Stimulated activated CD4-positive, alpha-beta T cell treated with anti-CD3 and anti-CD28 coated beads, Interleukin-2, amount 100 ng/mL, for 24 hours (primary cell): ENCODE measurements at regions not wholly inside any gene's neighbourhood (a gene's known extent, or its start where the extent isn't known, plus 50 kb on each side); places are given as distances from the start of the nearest gene placed in this dataset.

Experiments
- DNase-seq, 2 donors: peaks; one replicate each; pipeline ENCODE4 v3.0.0-alpha.2; 2020

GRCh38 chr4:13180701-13181100 is 303.4 kb downstream of the RAB28 start:
- DNase-seq, result no peak

DNA sequence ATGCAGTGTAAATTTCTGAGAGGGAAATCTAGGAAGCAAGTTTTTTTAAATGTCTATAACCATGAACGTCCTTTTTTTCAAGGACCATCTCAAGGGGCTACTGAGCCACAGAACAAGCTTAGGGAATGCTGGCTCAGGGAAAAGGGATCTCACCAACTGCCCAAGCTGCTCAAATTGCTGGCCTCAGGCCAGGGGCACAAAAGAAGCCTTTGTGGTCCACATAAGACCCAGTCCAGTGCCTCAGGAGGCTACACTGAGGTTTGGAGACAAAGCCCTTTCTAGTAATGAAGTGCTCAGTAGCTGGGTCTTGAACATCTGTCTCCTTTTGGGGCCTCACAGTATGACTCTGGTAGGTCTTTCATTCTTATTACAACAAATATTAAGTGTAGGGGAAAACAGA is 305.5 kb downstream of the RAB28 start:
- no peak for DNase-seq

DNA sequence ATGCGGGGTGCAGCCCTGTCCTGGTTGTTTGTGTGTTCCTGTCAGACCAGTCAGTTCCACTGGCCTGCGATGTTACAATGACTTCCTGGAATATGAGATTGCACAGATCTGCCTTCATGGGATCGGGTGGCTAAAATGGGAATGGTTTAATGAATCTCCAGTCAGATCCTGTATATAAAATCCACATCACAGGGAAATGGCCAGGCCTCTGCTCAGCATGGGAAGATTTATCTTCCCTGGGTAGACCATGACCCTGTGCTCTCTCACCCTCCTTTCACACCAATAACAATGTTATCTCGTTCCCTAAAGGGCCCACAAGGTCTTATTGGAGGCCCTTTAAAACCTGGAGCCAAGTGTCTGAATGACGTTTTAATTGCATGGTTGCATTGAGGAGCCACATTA is 307.4 kb downstream of the RAB28 start:
- no peak for DNase-seq

- DNase-seq, result no peak
Measured at GRCh38 chr4:13174926-13175325, 309.2 kb downstream of the RAB28 start.

GRCh38 chr4:13174001-13174400 is 310.1 kb downstream of the RAB28 start:
- no peak for DNase-seq

DNA sequence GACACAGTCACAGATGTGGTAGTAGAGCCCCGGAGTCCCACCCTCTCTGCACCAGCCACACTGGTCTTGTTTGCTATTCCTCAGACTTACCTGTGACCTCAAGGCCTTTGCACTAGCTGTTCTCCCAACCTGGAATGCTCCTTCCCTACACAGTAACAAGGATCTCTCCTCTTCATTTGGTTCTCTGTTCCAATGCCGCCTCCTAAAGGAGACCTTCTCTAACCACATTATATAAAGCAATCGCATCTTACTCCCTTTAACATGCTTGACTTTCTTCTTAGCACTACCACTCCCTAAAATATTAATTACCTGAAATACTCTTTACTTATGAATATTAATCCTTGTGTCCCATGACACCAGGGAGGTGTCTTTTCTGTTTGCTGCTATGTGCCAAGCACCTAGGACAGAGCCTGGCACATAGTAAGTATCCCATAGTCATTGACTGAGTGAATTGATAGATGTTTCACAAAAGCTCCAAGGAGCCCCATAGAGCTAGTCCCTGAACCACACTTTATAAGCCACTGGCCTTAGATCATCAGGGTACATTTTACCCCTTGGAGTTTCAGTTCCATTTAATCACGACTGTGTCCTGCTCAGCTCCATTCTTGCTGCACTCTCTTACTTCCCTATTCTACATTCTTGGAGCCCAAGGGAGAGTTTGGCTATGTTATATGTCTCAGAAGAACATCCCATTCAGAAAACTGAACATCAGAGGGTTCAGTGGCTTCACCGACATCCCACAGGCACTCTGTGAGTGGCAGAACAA is 312.7 kb downstream of the RAB28 start:
- DNase-seq, result no peak

GRCh38 chr4:13169731-13170525 is 314.2 kb downstream of the RAB28 start:
- DNase-seq, result no peak

DNA sequence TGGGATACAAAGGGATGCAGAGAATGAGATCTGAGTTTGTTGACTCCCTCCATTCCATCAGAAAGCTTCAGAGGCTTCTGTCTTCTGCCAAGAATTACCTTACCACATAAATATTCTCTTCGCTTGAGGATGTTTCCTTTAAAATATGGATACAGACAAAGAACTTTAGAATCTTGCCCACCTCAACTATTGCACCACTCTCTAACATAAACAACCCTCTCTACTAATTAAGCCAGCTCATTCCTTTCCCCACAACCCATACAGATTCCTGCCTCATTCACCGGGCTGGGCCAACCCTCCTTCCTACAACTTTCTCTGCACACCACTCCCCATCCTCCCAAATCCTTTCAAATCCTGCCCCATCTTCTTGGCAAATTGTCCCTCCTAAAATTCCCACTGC is 315.8 kb downstream of the RAB28 start:
- no peak for DNase-seq

DNA sequence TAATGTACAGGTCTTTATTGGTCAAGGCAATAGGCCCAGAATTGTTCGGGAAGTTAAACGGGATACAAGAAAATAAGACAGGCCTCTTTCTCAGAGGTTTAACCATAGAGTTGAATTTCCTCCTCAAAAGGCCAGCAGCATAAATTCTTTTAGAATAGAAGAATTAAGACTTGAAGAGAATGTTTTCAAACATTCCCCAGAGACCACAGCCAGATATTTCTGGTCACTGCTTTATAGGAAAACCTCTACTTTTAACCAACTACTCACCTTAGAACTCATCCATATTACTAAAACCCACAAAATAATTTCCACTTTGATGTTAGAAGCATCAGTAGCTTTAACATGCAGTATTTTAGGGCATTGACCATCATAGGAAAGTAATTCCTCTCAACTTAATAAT is 317.9 kb downstream of the RAB28 start:
- no peak for DNase-seq

- DNase-seq, result no peak
Measured at GRCh38 chr4:13164783-13165331, 319.3 kb downstream of the RAB28 start.

DNA sequence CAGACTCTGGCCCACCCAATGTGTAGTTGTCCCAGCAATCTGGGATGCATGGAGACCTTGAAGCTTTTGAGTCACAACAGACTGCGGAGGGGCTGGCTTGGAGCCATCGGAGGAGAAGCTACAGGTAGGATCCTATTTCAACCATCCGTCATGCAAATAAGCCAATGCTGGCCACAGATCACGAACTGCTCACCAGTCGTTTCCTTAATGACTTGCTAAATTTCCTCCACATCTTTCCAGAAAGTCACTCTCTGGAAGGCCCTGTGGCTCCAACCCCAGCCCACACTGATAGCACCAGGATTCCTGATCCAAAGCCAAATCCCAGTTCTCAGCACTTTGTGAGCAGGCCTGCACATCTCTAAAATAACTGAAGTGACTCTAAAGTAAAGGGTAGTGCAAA is 321.3 kb downstream of the RAB28 start:
- DNase-seq, result no peak

- no peak for DNase-seq
Measured at GRCh38 chr4:13160920-13161319, 323.2 kb downstream of the RAB28 start.

- DNase-seq, result no peak
Measured at GRCh38 chr4:13159041-13159620, 325.0 kb downstream of the RAB28 start.

DNA sequence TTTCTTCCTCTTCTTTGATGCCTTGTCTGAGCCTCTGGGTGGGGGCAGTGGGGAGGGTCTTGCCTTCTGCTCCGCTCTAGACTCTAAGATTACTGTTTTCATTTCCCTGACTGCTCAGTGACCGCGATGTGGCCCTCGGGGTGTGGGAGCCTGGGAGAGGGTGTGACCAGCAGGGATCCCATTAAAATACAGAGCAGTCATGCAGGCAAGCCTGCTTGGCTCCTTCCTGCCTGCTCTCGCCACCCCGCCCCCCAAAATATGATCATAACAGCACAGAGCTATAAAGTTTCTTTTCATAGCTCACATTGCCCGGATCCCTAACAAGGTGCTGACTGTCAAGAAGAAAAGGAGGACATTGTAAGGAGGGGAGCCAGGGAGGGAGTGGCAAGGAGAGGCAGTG is 332.9 kb downstream of the RAB28 start:
- no peak for DNase-seq

- DNase-seq, result no peak
Measured at GRCh38 chr4:13143222-13144070, 340.7 kb downstream of the RAB28 start.

- no peak for DNase-seq
Measured at GRCh38 chr4:13142726-13143125, 341.4 kb downstream of the RAB28 start.

- no peak for DNase-seq
Measured at GRCh38 chr4:13142191-13142590, 341.9 kb downstream of the RAB28 start.

GRCh38 chr4:13137390-13137789 is 346.8 kb downstream of the RAB28 start:
- DNase-seq, result no peak

- no peak for DNase-seq
Measured at GRCh38 chr4:13133700-13134099, 350.4 kb downstream of the RAB28 start.

- DNase-seq, result no peak
Measured at GRCh38 chr4:13130848-13131247, 353.3 kb downstream of the RAB28 start.

DNA sequence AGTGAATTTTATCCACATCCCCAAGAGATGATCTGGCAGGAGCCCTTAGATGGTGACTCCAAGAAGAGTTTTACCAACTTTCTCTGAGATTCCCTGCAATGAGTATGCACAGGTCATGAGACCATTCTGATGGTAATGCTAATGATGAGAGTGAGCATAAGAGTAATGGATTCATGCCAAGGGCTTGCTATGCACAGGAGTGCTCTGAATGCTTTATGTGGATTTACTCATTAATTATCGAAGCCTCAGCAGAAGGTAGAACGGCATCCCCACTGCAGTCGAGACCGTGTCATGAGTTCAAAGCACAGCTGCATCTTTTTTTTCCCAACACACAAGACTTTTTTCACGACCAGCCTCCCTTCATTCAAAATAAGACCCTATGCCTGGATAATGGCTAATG is 355.0 kb downstream of the RAB28 start:
- no peak for DNase-seq

GRCh38 chr4:13126976-13127910 is 356.9 kb downstream of the RAB28 start:
- DNase-seq, result no peak
